GM12891 (cell line): ENCODE measurements at regions not wholly inside any gene's neighbourhood (a gene's known extent, or its start where the extent isn't known, plus 50 kb on each side); places are given as distances from the start of the nearest gene placed in this dataset.

Source experiments
- DNase-seq: peaks from one replicate; pipeline ENCODE4 v3.0.0; 2011; ENCODE audit warnings: low spot score; ENCODE audit not compliant: insufficient read length
- FAIRE-seq: peaks from 2 replicates; lab custom pipeline; 2011; peaks lifted over from hg19 to GRCh38; lab: Jason Lieb, UNC
- PAX5 ChIP-seq: IDR thresholded peaks from 2 replicates; pipeline ENCODE4 v1.6.1; 2011; ENCODE audit warnings: low read length, moderate library complexity, mild to moderate bottlenecking; ENCODE audit not compliant: insufficient read depth, severe bottlenecking
- POLR2A ChIP-seq: IDR thresholded peaks from 2 replicates; pipeline ENCODE4 v1.6.1; 2011; ENCODE audit warnings: low read depth, low read length, control low read depth
- POLR2AphosphoS5 ChIP-seq: IDR thresholded peaks from 2 replicates; pipeline ENCODE4 v1.6.1; 2011; ENCODE audit warnings: low read depth, low read length, control low read depth
- POU2F2 ChIP-seq: IDR thresholded peaks from 2 replicates; pipeline ENCODE4 v1.6.1; 2011; ENCODE audit warnings: low read depth, mild to moderate bottlenecking, control low read depth, low read length, moderate library complexity
- SPI1 ChIP-seq: IDR thresholded peaks from 2 replicates; pipeline ENCODE4 v1.6.1; 2011; ENCODE audit warnings: low read depth, low read length, control low read depth
- TAF1 ChIP-seq: IDR thresholded peaks from 2 replicates; pipeline ENCODE4 v1.6.1; 2011; ENCODE audit warnings: low read depth, low read length, control low read depth

GRCh38 chr4:106493086-106493485, 124.5 kb upstream of the GIMD1 start:
- FAIRE-seq = no peak
- TF ChIP-seq TAF1 = no peak
- no peak for DNase-seq

DNA sequence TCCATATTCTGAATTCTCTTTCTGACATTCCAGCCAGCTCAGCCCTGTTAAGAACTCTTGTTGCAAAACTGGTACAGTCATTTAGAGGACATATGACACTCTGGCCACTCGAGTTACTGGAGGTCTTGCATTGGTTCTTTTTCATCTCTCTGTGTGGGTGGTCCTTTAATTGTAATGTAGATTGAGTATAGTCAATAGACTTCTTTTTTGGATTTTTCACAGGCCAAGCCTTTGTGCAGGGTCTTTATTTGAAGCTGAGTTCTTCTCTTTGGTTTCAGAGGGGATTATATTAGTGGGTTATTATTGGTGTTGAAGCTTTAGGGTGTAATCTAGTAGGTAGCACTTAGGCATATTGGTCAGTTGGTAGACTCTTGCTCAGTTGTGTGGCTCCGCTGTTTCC, 118.0 kb upstream of the GIMD1 start:
- TF ChIP-seq POU2F2 (no peak), TAF1 (no peak), PAX5 (no peak), POLR2A (no peak), SPI1 (no peak), POLR2AphosphoS5 (no peak)
- FAIRE-seq = no peak
- no peak for DNase-seq

DNA sequence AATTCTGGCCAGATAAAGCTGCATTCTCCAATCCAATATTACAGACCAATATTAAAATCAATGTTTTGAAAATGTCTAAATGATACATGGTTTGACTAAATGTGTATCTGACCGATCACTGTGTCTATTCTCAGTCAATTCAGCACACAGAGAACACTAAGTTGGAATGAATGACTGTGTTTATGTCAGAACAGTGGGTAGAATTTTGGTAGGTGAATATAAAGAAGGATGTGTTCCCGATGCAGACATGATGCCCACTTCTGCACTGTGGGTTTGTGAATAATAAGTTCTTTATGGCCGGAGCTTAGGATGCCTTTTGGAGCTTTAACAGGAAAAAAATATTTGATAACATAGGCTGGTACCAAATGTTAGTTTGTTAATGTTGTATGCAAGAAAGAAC, 113.2 kb upstream of the GIMD1 start:
- FAIRE-seq (no peak), DNase-seq (no peak)
- TF ChIP-seq POLR2AphosphoS5 = no peak
- no peak for TF ChIP-seq POU2F2
- no peak for TF ChIP-seq PAX5
- no peak for TF ChIP-seq TAF1
- no peak for TF ChIP-seq SPI1
- TF ChIP-seq POLR2A = no peak

DNA sequence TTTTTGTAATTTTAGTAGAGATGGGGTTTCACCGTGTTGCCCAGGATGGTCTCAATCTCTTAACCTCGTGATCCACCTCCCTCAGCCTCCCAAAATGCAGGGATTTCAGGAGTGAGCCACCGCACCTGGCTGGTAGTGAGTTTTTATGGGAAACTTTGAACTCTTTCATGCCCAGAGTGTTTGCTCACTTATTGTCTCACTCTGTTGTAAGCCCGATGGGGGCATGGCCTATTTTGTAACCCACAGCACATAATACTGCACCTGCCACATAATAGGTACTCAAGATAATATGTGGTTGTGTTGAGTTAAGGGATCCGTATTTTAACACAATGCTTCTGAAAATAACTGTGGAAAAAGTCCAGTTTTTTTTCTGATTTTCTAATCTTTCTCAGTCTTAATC, 109.6 kb upstream of the GIMD1 start:
- DNase-seq (no peak), FAIRE-seq (no peak)
- TF ChIP-seq TAF1 (no peak), SPI1 (no peak), POU2F2 (no peak), POLR2A (no peak), POLR2AphosphoS5 (no peak), PAX5 (no peak)

- FAIRE-seq = no peak
- no peak for DNase-seq
Observed at GRCh38 chr4:106476741-106477140, 108.2 kb upstream of the GIMD1 start.

DNA sequence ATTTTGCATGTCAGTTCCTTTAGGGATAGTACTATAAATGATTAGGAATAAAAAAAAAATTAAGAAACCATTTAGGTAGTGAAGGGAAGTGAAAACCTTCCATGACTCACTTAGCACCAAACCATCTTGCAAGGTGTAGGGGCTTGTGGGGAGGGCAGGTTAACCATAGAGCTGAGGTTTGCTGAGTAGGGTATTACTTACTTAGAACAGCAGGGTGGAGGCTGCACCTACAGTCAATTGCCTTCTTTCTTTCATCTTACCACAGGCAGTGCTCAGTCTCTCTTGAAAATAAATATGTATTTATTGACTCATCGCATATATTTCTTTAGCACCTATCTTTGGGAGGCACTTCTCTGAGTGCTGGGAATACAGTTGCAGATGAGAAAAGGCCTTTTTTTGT, 104.9 kb upstream of the GIMD1 start:
- TF ChIP-seq SPI1 (0 out of 2 replicates have a peak, but pooled peaks have one; percentile 18), POLR2A (no peak)
- no peak for FAIRE-seq
- no peak for DNase-seq

More at GRCh38 chr4:106476741-106477140, 108.2 kb upstream of the GIMD1 start:
- TF ChIP-seq POLR2A (no peak), PAX5 (no peak), SPI1 (no peak), POU2F2 (no peak), POLR2AphosphoS5 (no peak), TAF1 (no peak)

GRCh38 chr4:106471151-106471550, 102.6 kb upstream of the GIMD1 start:
- FAIRE-seq = no peak
- DNase-seq = no peak
- no peak for TF ChIP-seq PAX5

GRCh38 chr4:106463622-106464021, 95.0 kb upstream of the GIMD1 start:
- FAIRE-seq (no peak), DNase-seq (no peak)
- TF ChIP-seq POLR2AphosphoS5 = no peak
- no peak for TF ChIP-seq TAF1
- TF ChIP-seq PAX5 = no peak
- no peak for TF ChIP-seq POU2F2
- no peak for TF ChIP-seq SPI1
- no peak for TF ChIP-seq POLR2A

GRCh38 chr4:106454581-106454980, 86.0 kb upstream of the GIMD1 start:
- TF ChIP-seq PAX5 = no peak
- no peak for TF ChIP-seq POLR2A
- no peak for TF ChIP-seq TAF1
- FAIRE-seq = no peak
- DNase-seq = no peak

DNA sequence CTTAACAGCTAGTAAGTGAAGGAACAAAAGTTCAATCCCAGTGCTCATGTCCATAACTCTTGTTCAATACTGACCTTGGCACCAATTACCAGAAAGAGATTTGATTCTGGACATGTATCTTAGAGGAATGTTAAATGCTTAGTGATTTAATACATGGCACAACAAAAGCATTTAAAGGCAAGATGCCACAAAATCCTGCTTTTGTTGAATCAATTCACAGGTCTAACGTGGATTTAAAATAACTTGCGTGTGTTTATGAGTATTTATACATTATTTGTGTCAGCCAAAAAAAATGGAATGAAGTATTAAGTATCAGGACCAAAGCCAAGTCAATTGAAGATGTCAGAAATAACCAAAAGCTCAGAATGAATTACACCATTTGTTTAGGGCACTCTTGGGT, 85.4 kb upstream of the GIMD1 start:
- no peak for TF ChIP-seq SPI1
- TF ChIP-seq POLR2AphosphoS5 = no peak
- no peak for TF ChIP-seq POU2F2
- no peak for TF ChIP-seq PAX5
- no peak for TF ChIP-seq TAF1
- TF ChIP-seq POLR2A = no peak
- DNase-seq (no peak), FAIRE-seq (no peak)

DNA sequence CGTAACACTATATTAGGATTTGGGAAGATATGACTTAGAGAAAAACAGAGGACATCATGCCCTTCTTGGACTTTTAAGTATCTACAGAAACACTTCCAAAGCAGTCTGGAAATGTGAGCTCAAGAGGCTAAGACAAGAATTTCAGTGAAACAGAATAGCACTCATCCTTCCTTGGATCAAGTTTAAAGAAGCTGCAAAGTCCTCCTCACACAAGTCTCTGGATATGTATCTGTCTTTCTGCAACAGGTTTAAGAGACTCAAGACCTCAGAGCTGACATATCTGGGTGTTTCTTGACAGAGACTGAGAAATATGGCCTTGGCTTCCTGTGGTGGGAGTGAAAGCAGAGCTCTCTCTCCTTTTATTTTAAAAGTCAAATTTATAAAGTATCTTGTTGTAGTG, 82.5 kb upstream of the GIMD1 start:
- no peak for TF ChIP-seq SPI1
- TF ChIP-seq POU2F2 = no peak
- TF ChIP-seq POLR2A = no peak
- no peak for TF ChIP-seq POLR2AphosphoS5
- TF ChIP-seq TAF1 = no peak
- TF ChIP-seq PAX5 = no peak
- FAIRE-seq (no peak), DNase-seq (no peak)

GRCh38 chr4:106450249-106450648, 81.7 kb upstream of the GIMD1 start:
- FAIRE-seq (no peak), DNase-seq (no peak)
- TF ChIP-seq SPI1 = no peak
- TF ChIP-seq POU2F2 = no peak
- TF ChIP-seq TAF1 = no peak
- TF ChIP-seq POLR2AphosphoS5 = no peak
- TF ChIP-seq PAX5 = no peak
- TF ChIP-seq POLR2A = no peak
